Bronchial epithelial cell (primary cell): ENCODE measurements at regions not wholly inside any gene's neighbourhood (a gene's known extent, or its start where the extent isn't known, plus 50 kb on each side); places are given as distances from the start of the nearest gene placed in this dataset.

Experiments used
- DNase-seq: peaks from one replicate; pipeline ENCODE4 v3.0.0-alpha.2; 2010; ENCODE audit warnings: low read depth
- FAIRE-seq: peaks from 2 replicates; lab custom pipeline; 2011; peaks lifted over from hg19 to GRCh38; lab: Jason Lieb, UNC
- H3K27me3 ChIP-seq: 2 replicates; pipeline ENCODE4 v1.5.1; 2011; ENCODE audit warnings: low read length; ENCODE audit not compliant: control insufficient read depth, insufficient read depth
- H3K36me3 ChIP-seq: 2 replicates; pipeline ENCODE4 v1.5.1; 2011; ENCODE audit warnings: low read length; ENCODE audit not compliant: control insufficient read depth, insufficient read depth
- H3K4me3 ChIP-seq: 2 replicates; pipeline ENCODE4 v1.5.1; 2011; ENCODE audit warnings: mild to moderate bottlenecking, low read depth, low read length, control low read depth
- TF ChIP-seq, protein P1 (sequence below): IDR thresholded peaks from 2 replicates; pipeline ENCODE4 v1.5.1; 2011; ENCODE audit warnings: mild to moderate bottlenecking, moderate library complexity, low read length, control low read depth, inconsistent platforms; ENCODE audit not compliant: insufficient read depth, severe bottlenecking

DNA sequence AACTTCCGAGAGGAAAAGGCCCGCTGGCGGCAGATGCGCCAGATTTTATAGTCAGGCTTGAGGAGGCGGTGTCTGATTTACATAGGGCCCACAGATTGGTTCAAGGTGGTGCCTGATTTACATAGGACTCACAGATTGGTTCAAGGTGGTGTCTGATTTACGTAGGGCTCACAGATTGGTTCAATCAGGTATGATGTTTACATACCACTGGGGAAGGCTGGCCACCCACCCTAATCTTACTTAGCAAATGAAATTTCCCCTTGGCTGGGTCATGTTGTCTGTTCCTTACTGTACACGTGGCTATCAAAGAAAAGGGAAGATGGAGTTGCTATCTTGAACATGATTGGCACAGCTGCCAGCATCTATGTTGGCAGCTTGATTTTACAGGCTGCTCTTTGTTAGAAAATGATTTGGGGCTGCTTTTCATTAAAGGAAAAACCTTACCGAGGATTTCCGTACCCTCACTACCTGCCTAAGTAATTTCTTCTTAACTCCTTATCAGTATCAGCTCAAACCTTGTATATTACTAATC is 96.3 kb downstream of the SETD4 start:
- Histone ChIP-seq H3K4me3 (no peak overlapping the region), H3K27me3 (no peaks in the 10 kb centered on the region), H3K36me3 (no peaks in the 10 kb centered on the region)
- DNase-seq (no peak), FAIRE-seq (no peak)
- TF ChIP-seq, protein P1, sequence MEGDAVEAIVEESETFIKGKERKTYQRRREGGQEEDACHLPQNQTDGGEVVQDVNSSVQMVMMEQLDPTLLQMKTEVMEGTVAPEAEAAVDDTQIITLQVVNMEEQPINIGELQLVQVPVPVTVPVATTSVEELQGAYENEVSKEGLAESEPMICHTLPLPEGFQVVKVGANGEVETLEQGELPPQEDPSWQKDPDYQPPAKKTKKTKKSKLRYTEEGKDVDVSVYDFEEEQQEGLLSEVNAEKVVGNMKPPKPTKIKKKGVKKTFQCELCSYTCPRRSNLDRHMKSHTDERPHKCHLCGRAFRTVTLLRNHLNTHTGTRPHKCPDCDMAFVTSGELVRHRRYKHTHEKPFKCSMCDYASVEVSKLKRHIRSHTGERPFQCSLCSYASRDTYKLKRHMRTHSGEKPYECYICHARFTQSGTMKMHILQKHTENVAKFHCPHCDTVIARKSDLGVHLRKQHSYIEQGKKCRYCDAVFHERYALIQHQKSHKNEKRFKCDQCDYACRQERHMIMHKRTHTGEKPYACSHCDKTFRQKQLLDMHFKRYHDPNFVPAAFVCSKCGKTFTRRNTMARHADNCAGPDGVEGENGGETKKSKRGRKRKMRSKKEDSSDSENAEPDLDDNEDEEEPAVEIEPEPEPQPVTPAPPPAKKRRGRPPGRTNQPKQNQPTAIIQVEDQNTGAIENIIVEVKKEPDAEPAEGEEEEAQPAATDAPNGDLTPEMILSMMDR = no peak

DNA sequence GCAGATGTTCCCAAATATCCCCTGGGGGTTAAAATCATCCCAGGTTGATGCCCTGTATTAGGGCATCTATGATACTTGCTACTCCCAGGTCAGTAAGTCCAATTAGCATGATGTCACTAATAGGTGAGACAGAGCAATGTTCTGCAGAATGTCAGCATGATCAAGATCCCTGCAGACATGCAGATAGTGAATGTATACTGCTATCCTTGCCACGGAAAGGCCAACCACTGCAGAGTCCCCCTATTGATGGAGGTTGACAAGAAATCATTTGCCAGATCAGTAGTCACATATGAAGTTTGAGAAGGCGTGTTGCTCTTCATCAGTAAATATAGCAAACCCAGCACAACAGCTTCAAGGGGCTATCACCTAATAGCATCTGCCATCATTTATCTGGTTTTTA is 97.4 kb downstream of the SETD4 start:
- FAIRE-seq = no peak
- TF ChIP-seq, protein P1 = no peak

DNA sequence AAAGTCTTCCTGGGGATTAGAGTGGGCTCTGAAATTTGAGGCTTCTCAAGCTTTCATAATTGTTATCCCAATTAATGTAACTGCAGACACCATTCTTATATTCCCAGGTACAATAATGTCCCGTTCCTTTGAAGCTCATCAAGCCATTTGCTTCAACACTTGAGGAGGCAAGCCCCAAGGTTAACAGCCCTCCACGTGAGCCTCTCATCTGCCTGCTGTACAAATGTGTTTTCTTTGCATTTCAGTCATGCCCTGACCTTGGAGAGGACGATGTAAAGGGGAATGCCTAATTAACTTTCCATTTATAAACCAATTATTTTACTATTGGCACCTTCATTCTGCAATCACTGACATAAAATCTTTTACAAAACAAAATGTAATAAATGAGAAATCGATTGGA is 106.3 kb downstream of the SETD4 start:
- DNase-seq (no peak), FAIRE-seq (no peak)
- no peak overlapping the region for H3K4me3 ChIP-seq
- TF ChIP-seq, protein P1 = no peak
- no peaks in the 10 kb centered on the region for H3K27me3 ChIP-seq
- no peaks in the 10 kb centered on the region for H3K36me3 ChIP-seq

More for the DNA sequence above, 97.4 kb downstream of the SETD4 start:
- no peaks in the 10 kb centered on the region for H3K27me3 ChIP-seq
- no peak for DNase-seq
- H3K4me3 ChIP-seq = no peak overlapping the region
- H3K36me3 ChIP-seq = no peaks in the 10 kb centered on the region

DNA sequence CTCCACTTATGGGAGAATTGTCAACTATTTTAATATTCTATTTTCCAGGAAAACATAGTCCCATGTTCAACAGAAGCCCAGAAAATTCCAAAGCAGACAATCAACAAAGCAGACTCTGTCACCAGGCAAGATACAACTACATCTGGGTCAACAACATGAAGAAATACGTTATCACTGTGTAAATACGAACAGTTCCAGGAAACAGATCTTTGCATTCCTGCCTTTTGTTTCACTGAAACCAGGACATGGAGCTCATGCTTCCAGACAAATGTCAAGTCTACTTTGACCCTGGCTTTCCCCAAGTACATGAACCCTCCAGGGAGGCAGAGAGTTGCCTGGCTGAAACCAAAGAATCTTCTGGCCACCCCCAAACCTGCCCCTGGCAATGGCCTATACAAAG is 106.7 kb downstream of the SETD4 start:
- TF ChIP-seq, protein P1 = no peak
- no peak for FAIRE-seq
- Histone ChIP-seq H3K36me3 (no peaks in the 10 kb centered on the region), H3K27me3 (no peaks in the 10 kb centered on the region), H3K4me3 (no peak overlapping the region)
- peak; percentile 71 for DNase-seq

DNA sequence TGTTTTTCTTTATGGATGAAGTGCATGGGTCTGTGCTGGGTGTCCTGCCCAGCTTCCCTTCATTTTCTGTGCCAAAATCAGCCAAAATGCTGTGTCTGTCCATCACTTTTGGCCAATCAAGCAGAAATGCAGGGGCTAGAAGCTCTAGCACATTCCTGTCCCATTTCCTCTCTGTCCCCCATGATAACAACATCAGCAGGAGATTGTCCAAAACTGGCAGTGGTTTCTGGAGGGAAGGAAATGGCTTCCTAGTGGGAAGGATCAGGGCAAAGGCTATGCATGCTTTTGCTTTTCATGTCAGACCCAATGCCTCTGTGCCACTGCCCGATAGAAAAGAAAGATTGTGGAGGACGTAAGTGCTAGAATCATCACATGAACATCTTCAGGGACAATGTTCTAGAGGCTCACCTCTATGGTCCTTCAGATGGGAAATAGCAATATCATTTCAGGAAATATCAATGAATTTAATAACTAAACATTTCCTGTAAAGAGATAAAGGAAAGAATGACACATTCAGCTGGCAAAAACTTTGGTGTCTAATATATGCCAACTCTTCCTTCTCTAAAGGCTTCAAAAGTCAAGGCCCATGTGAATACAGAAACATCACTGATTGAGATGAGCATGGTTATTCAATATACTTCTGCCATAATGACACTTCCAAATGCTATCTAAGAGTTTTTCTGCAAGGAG is 107.5 kb downstream of the SETD4 start:
- DNase-seq (no peak), FAIRE-seq (no peak)
- no peaks in the 10 kb centered on the region for H3K27me3 ChIP-seq
- TF ChIP-seq, protein P1 = no peak
- H3K36me3 ChIP-seq = no peaks in the 10 kb centered on the region
- H3K4me3 ChIP-seq = no peak overlapping the region

DNA sequence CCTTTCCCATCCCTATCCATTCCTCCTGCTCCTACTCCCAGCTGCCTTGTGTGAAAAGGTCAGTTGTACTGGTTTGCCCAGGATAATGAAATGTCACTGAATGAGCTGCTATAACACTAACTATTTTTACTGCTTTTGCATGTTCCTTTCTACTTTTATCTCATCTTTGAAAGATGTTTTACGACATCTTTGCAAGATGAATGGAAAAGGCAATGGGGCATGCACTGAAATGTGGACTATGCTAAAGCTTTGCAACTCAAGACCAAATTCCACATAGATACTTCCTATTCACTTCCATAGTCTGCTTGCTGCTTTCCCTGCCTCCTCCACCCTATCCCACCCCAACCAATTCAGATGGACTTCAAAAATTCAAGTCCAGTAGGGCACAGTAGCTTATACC is 111.3 kb downstream of the SETD4 start:
- FAIRE-seq = no peak
- H3K36me3 ChIP-seq = no peaks in the 10 kb centered on the region
- TF ChIP-seq, protein P1 = no peak
- no peaks in the 10 kb centered on the region for H3K27me3 ChIP-seq
- H3K4me3 ChIP-seq = no peak overlapping the region
- DNase-seq = no peak
